Heart right ventricle (tissue), 16 donors: ENCODE measurements at regions not wholly inside any gene's neighbourhood (a gene's known extent, or its start where the extent isn't known, plus 50 kb on each side); places are given as distances from the start of the nearest gene placed in this dataset.

Experiments used
- ATAC-seq, 8 donors: fragments of 200-7000 bp; cut with Tn5 transposase; one replicate each; pipeline ENCODE4 v1.9.1; 2020; ENCODE audit warnings: mild to moderate bottlenecking in 8 of 8, moderate library complexity in 8 of 8, moderate number of reproducible peaks in 1 of 8
- DNase-seq, 2 donors: peaks; one replicate each; pipeline ENCODE4 v3.0.0-alpha.2; 2020
- H3K27ac ChIP-seq, 10 donors: fragments of 200-600 bp; sonication (generic) in 2 of 10; one replicate each; pipeline versions ENCODE4 v1.5.0 to v1.8.0; 2020 to 2022; ENCODE audit warnings: mild to moderate bottlenecking in 3 of 10
- H3K27me3 ChIP-seq, 7 donors: fragments of 200-600 bp; one replicate each; pipeline ENCODE4 v1.8.0; 2021 to 2022; ENCODE audit warnings: mild to moderate bottlenecking in 2 of 7
- H3K36me3 ChIP-seq, 9 donors: fragments of 200-600 bp; sonication (generic) in 1 of 9; one replicate each; pipeline versions ENCODE4 v1.5.0 to v1.8.0; 2020 to 2022; ENCODE audit warnings: mild to moderate bottlenecking in 2 of 9
- H3K4me1 ChIP-seq, 9 donors: fragments of 200-600 bp; sonication (generic) in 1 of 9; one replicate each; pipeline versions ENCODE4 v1.5.0 to v1.8.0; 2020 to 2022; ENCODE audit warnings: mild to moderate bottlenecking in 4 of 9
- H3K4me3 ChIP-seq, 10 donors: fragments of 200-600 bp; sonication (generic) in 2 of 10; one replicate each; pipeline versions ENCODE4 v1.5.0 to v1.8.0; 2020 to 2022; ENCODE audit warnings: mild to moderate bottlenecking in 7 of 10, moderate library complexity in 2 of 10
- H3K9me3 ChIP-seq, 11 donors: fragments of 200-600 bp in 10 of 11; sonication (generic) in 2 of 11; one replicate each; pipeline versions ENCODE4 v1.5.0 to v1.8.0; 2013 to 2022; ENCODE audit warnings: mild to moderate bottlenecking in 2 of 11, control low read depth in 1 of 11, moderate library complexity in 1 of 11
- CTCF ChIP-seq, 9 donors: fragments of 200-600 bp; sonication (generic) in 2 of 9; IDR thresholded peaks; one replicate each; pipeline versions ENCODE4 v1.5.0 to v1.8.0; 2021 to 2022; ENCODE audit warnings: antibody characterized with exemption in 9 of 9, mild to moderate bottlenecking in 5 of 9, moderate library complexity in 1 of 9
- WGBS, 2 donors: extraction: QIAGEN DNeasy Blood & Tissue Kit; methylation state at CpG; one replicate each; pipeline ENCODE4 v1.1.7; 2013; ENCODE audit warnings: inconsistent platforms in 1 of 2; 5-methylcytosine and 5-hydroxymethylcytosine counted together
- intact Hi-C, 10 donors: fragments of 100-400 bp; cut with DNase I; formaldehyde crosslinking; loops; one replicate each; pipeline versions ENCODE4 v1.11.1 to v1.14.2; 2022
- donor health status: Arrhythmogenic right ventricular cardiomyopathy.
- donor health status: ischemic (EF 13 %, LVEDD 7.1; RV severe dilation, severe dysfunction).
- donor health status: healthy with polysubstance abuse.
- donor health status: DM: no; HTN: yes; CAD: no.
- donor health status: DM: no; HTN: no; CAD: no.
- donor health status: ischemic (EF 25% LVEDD 6.9; RV normal size, moderate dysfunction).
- donor health status: ischemic (EF 25% LVEDD 5.7; RV mildly dilated, moderate dysfunction).
- donor health status: healthy.
- donor health status: DM: yes; HTN: yes; CAD: no.
- donor health status: Ischemic cardiomyopathy.
- donor health status: ischemic (EF 35%, LVEDD 5.7; RV mildly dilated, moderate dysfunction).
- donor health status: nonischemic (EF 11% LVEDD 7.7; RV severe dilation, severe dysfunction).
- donor health status: DM: yes; HTN: yes; CAD: no.
- donor health status: PGD.
- donor health status: ischemic (EF 29% LVEDD 5.4; RV normal size, mild dysfunction).
- donor health status: nonischemic (EF 23%, LVEDD 6.1; RV moderate dilation, normal function).

- peaks cover 0 to 4% (median 0%) of the 10 kb centered on the region in 7 donors for H3K27me3 ChIP-seq
- no peak overlapping the region for H3K4me3 ChIP-seq
- intact Hi-C loops: no loop called here
These were observed 413.1 kb downstream of the MCTP2 start for GRCh38 chr15:94644433-94644832.

GRCh38 chr15:94653071-94653470 lies 421.7 kb downstream of the MCTP2 start:
- no peak overlapping the region for H3K4me3 ChIP-seq
- TF ChIP-seq CTCF (IDR thresholded peaks at IDR 0.05): no peak
- ATAC-seq: no peak
- no peaks in the 10 kb centered on the region for H3K36me3 ChIP-seq
- 81 to 85% methylated on average over 6 of the region's 6 CpGs for WGBS, 2 donors
- no peaks in the 10 kb centered on the region for H3K27me3 ChIP-seq
- H3K4me1 ChIP-seq: no peaks in the 10 kb centered on the region
- H3K9me3 ChIP-seq: no peaks in the 10 kb centered on the region
- no peak overlapping the region for H3K27ac ChIP-seq
- DNase-seq: no peak
- intact Hi-C loops: no loop called here

More at GRCh38 chr15:94644433-94644832, 413.1 kb downstream of the MCTP2 start:
- no peaks in the 10 kb centered on the region for H3K36me3 ChIP-seq
- H3K9me3 ChIP-seq: no peaks in the 10 kb centered on the region
- no peaks in the 10 kb centered on the region for H3K4me1 ChIP-seq
- WGBS, 2 donors: 76 to 78% methylated on average over 1 of the region's 1 CpG
- no peak overlapping the region for H3K27ac ChIP-seq
- ATAC-seq (no peak), DNase-seq (no peak)
- TF ChIP-seq CTCF (IDR thresholded peaks at IDR 0.05): no peak

GRCh38 chr15:94655249-94655880 lies 424.0 kb downstream of the MCTP2 start:
- Histone ChIP-seq H3K4me3 (no peak overlapping the region), H3K27ac (no peak overlapping the region), H3K9me3 (no peaks in the 10 kb centered on the region), H3K27me3 (no peaks in the 10 kb centered on the region), H3K4me1 (no peaks in the 10 kb centered on the region), H3K36me3 (no peaks in the 10 kb centered on the region)
- no peak for ATAC-seq
- TF ChIP-seq CTCF (IDR thresholded peaks at IDR 0.05): no peak
- 96% methylated on average over 8 of the region's 8 CpGs for WGBS, 2 donors
- intact Hi-C loops: no loop called here
- no peak for DNase-seq

- 81 to 84% methylated on average over 7 of the region's 7 CpGs for WGBS, 2 donors
These were observed 434.5 kb downstream of the MCTP2 start for GRCh38 chr15:94665676-94666441.

More at GRCh38 chr15:94665676-94666441, 434.5 kb downstream of the MCTP2 start:
- Histone ChIP-seq H3K4me3 (no peak overlapping the region), H3K4me1 (peaks cover 0 to 3% (median 0%) of the 10 kb centered on the region in 9 donors), H3K27me3 (peaks cover 0 to 3% (median 0%) of the 10 kb centered on the region in 7 donors), H3K27ac (no peak overlapping the region), H3K36me3 (no peaks in the 10 kb centered on the region), H3K9me3 (no peaks in the 10 kb centered on the region)
- ATAC-seq (no peak), DNase-seq (no peak)
- TF ChIP-seq CTCF (IDR thresholded peaks at IDR 0.05): no peak
- intact Hi-C loops: loop anchor here in 2 of 10 donors (10.0 kb wide), 1 partner anchor 1679 kb away; no protein-coding TSS in a partner anchor
